HG03571 (cell line): ENCODE measurements at regions not wholly inside any gene's neighbourhood (a gene's known extent, or its start where the extent isn't known, plus 50 kb on each side); places are given as distances from the start of the nearest gene placed in this dataset.
"Not testable (repeated sequence)": the region's sequence is repeated elsewhere in the genome, so short reads cannot be mapped to it uniquely, and the experiment has no call there.

Experiments used
- ATAC-seq: cut with Tn5 transposase; IDR thresholded peaks from one replicate; pipeline ENCODE4 v1.9.1; 2021; ENCODE audit not compliant: unreplicated experiment

GRCh38 chr11:24108609-24109008, 388.2 kb upstream of the LUZP2 start:
- ATAC-seq, result no peak

- no peak for ATAC-seq
These were observed 374.6 kb upstream of the LUZP2 start for GRCh38 chr11:24122291-24122690.

GRCh38 chr11:24124876-24125275, 372.0 kb upstream of the LUZP2 start:
- ATAC-seq, result no peak

- no peak for ATAC-seq
These were observed 365.2 kb upstream of the LUZP2 start for GRCh38 chr11:24131698-24132097.

- no peak for ATAC-seq
These were observed 364.4 kb upstream of the LUZP2 start for GRCh38 chr11:24132471-24132870.

- ATAC-seq, result no peak
These were observed 361.8 kb upstream of the LUZP2 start for GRCh38 chr11:24134879-24135589.

GRCh38 chr11:24142062-24142461, 354.8 kb upstream of the LUZP2 start:
- no peak for ATAC-seq

GRCh38 chr11:24145411-24145810, 351.4 kb upstream of the LUZP2 start:
- no peak for ATAC-seq

GRCh38 chr11:24153337-24153736, 343.5 kb upstream of the LUZP2 start:
- no peak for ATAC-seq

- ATAC-seq, result no peak
These were observed 341.1 kb upstream of the LUZP2 start for GRCh38 chr11:24155792-24156191.

- ATAC-seq, result no peak
These were observed 339.5 kb upstream of the LUZP2 start for GRCh38 chr11:24157316-24157715.

GRCh38 chr11:24161587-24161986, 335.3 kb upstream of the LUZP2 start:
- no peak for ATAC-seq

- ATAC-seq, result no peak
These were observed 333.7 kb upstream of the LUZP2 start for GRCh38 chr11:24163146-24163545.

GRCh38 chr11:24163841-24164240, 333.0 kb upstream of the LUZP2 start:
- ATAC-seq, result no peak

GRCh38 chr11:24171869-24172268, 325.0 kb upstream of the LUZP2 start:
- ATAC-seq, result no peak

GRCh38 chr11:24181395-24182047, 315.3 kb upstream of the LUZP2 start:
- no peak for ATAC-seq

- ATAC-seq, result not testable (repeated sequence)
These were observed 311.3 kb upstream of the LUZP2 start for GRCh38 chr11:24185535-24185934.

GRCh38 chr11:24196733-24197132, 300.1 kb upstream of the LUZP2 start:
- no peak for ATAC-seq

- ATAC-seq, result no peak
These were observed 298.4 kb upstream of the LUZP2 start for GRCh38 chr11:24198481-24198880.

- no peak for ATAC-seq
These were observed 297.4 kb upstream of the LUZP2 start for GRCh38 chr11:24199461-24199860.

GRCh38 chr11:24206030-24206429, 290.8 kb upstream of the LUZP2 start:
- ATAC-seq, result no peak

GRCh38 chr11:24206511-24206910, 290.3 kb upstream of the LUZP2 start:
- no peak for ATAC-seq

- no peak for ATAC-seq
These were observed 280.4 kb upstream of the LUZP2 start for GRCh38 chr11:24216488-24216887.
